ENCODE measurements at regions not wholly inside any gene's neighbourhood (a gene's known extent, or its start where the extent isn't known, plus 50 kb on each side); places are given as distances from the start of the nearest gene placed in this dataset.

DNA sequence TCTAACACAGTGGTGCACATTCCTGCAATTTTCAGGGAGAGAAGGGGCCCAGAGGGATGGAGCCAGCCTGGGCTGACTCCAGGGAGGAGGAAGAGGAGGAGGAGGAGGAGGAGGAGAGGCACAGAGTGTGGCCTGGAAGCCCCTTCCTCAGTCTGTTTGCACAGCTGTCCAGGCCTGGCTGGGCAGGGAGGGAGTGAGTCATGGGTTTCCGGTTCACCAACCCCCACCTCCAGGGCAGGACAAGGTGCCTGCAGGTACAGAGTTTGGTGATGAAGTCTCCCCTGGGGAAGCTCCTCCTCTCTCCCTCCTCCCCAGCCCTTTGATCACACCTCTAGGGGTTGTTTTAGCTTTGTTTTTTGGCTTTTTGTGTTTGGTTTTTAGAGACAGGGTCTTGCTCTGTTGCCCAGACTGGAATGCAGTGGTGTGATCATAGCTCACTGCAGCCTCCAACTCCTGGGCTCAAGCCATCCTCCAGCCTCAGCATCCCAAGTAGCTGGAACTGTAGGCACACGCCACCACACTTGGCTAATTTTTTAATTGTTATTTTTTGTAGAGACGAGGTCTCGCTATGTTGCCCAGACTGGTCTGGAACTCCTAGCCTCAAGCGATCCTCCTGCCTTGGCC, 77.5 kb upstream of the CUX1 start:
- Histone ChIP-seq H3K9ac (ENCODE audit: low read length in 5 of 5) (no peak overlapping the region), H3K27me3 (ENCODE audit: control insufficient read depth in 5 of 5, insufficient read depth in 4 of 5, low read length in 5 of 5) (peaks cover 5 to 14% (median 10%) of the 10 kb centered on the region in 5 donors), H3K36me3 (ENCODE audit: control insufficient read depth in 5 of 5, insufficient read depth in 5 of 5, low read length in 5 of 5) (no peaks in the 10 kb centered on the region), H3K4me3 (ENCODE audit: low read depth in 1 of 5, low read length in 5 of 5) (no peak overlapping the region), H3K4me1 (ENCODE audit: control insufficient read depth in 5 of 5, insufficient read depth in 5 of 5, low read length in 5 of 5) (peaks cover 0 to 21% (median 16%) of the 10 kb centered on the region in 5 donors), H3K9me3 (ENCODE audit: control insufficient read depth in 5 of 5, low read length in 5 of 5) (peaks cover 0 to 2% (median 0%) of the 10 kb centered on the region in 5 donors), H3K27ac (ENCODE audit: low read depth, low read length) (no peak overlapping the region)

GRCh38 chr7:101740981-101741725, 76.3 kb upstream of the CUX1 start:
- Histone ChIP-seq H3K9ac (ENCODE audit: low read length in 5 of 5) (no peak overlapping the region), H3K9me3 (ENCODE audit: control insufficient read depth in 5 of 5, low read length in 5 of 5) (no peaks in the 10 kb centered on the region), H3K27me3 (ENCODE audit: control insufficient read depth in 5 of 5, insufficient read depth in 4 of 5, low read length in 5 of 5) (peaks cover 5 to 14% (median 10%) of the 10 kb centered on the region in 5 donors), H3K36me3 (ENCODE audit: control insufficient read depth in 5 of 5, insufficient read depth in 5 of 5, low read length in 5 of 5) (no peaks in the 10 kb centered on the region), H3K27ac (ENCODE audit: low read depth, low read length) (no peak overlapping the region), H3K4me3 (ENCODE audit: low read depth in 1 of 5, low read length in 5 of 5) (no peak overlapping the region), H3K4me1 (ENCODE audit: control insufficient read depth in 5 of 5, insufficient read depth in 5 of 5, low read length in 5 of 5) (peaks cover 0 to 21% (median 16%) of the 10 kb centered on the region in 5 donors)

GRCh38 chr7:101743241-101743994, 74.0 kb upstream of the CUX1 start:
- H3K27me3 ChIP-seq (ENCODE audit: control insufficient read depth in 5 of 5, insufficient read depth in 4 of 5, low read length in 5 of 5) = peaks cover 17 to 27% (median 21%) of the 10 kb centered on the region in 5 donors
- H3K4me1 ChIP-seq (ENCODE audit: control insufficient read depth in 5 of 5, insufficient read depth in 5 of 5, low read length in 5 of 5) = peaks cover 0 to 26% (median 18%) of the 10 kb centered on the region in 5 donors
- H3K4me3 ChIP-seq (ENCODE audit: low read depth in 1 of 5, low read length in 5 of 5) = peak overlapping the region in 4 of 5 donors; percentile 50 to 66 (median 56)
- H3K27ac ChIP-seq (ENCODE audit: low read depth, low read length) = no peak overlapping the region
- H3K9ac ChIP-seq (ENCODE audit: low read length in 5 of 5) = no peak overlapping the region
- H3K9me3 ChIP-seq (ENCODE audit: control insufficient read depth in 5 of 5, low read length in 5 of 5) = no peaks in the 10 kb centered on the region
- no peaks in the 10 kb centered on the region for H3K36me3 ChIP-seq (ENCODE audit: control insufficient read depth in 5 of 5, insufficient read depth in 5 of 5, low read length in 5 of 5)

GRCh38 chr7:101743995-101744360, 73.4 kb upstream of the CUX1 start:
- H3K4me3 ChIP-seq (ENCODE audit: low read depth in 1 of 5, low read length in 5 of 5) = no peak overlapping the region
- peaks cover 17 to 27% (median 22%) of the 10 kb centered on the region in 5 donors for H3K27me3 ChIP-seq (ENCODE audit: control insufficient read depth in 5 of 5, insufficient read depth in 4 of 5, low read length in 5 of 5)

GRCh38 chr7:101744588-101744987, 72.8 kb upstream of the CUX1 start:
- Histone ChIP-seq H3K9me3 (ENCODE audit: control insufficient read depth in 5 of 5, low read length in 5 of 5) (no peaks in the 10 kb centered on the region), H3K27me3 (ENCODE audit: control insufficient read depth in 5 of 5, insufficient read depth in 4 of 5, low read length in 5 of 5) (peaks cover 15 to 27% (median 22%) of the 10 kb centered on the region in 5 donors), H3K27ac (ENCODE audit: low read depth, low read length) (no peak overlapping the region), H3K36me3 (ENCODE audit: control insufficient read depth in 5 of 5, insufficient read depth in 5 of 5, low read length in 5 of 5) (no peaks in the 10 kb centered on the region), H3K9ac (ENCODE audit: low read length in 5 of 5) (no peak overlapping the region), H3K4me3 (ENCODE audit: low read depth in 1 of 5, low read length in 5 of 5) (no peak overlapping the region), H3K4me1 (ENCODE audit: control insufficient read depth in 5 of 5, insufficient read depth in 5 of 5, low read length in 5 of 5) (peaks cover 0 to 27% (median 18%) of the 10 kb centered on the region in 5 donors)

More at GRCh38 chr7:101743995-101744360, 73.4 kb upstream of the CUX1 start:
- H3K9ac ChIP-seq (ENCODE audit: low read length in 5 of 5) = no peak overlapping the region
- H3K4me1 ChIP-seq (ENCODE audit: control insufficient read depth in 5 of 5, insufficient read depth in 5 of 5, low read length in 5 of 5) = peaks cover 0 to 27% (median 18%) of the 10 kb centered on the region in 5 donors
- H3K9me3 ChIP-seq (ENCODE audit: control insufficient read depth in 5 of 5, low read length in 5 of 5) = no peaks in the 10 kb centered on the region
- H3K36me3 ChIP-seq (ENCODE audit: control insufficient read depth in 5 of 5, insufficient read depth in 5 of 5, low read length in 5 of 5) = no peaks in the 10 kb centered on the region
- no peak overlapping the region for H3K27ac ChIP-seq (ENCODE audit: low read depth, low read length)

GRCh38 chr7:101746314-101746713, 71.1 kb upstream of the CUX1 start:
- no peak overlapping the region for H3K4me3 ChIP-seq (ENCODE audit: low read depth in 1 of 5, low read length in 5 of 5)
- no peak overlapping the region for H3K27ac ChIP-seq (ENCODE audit: low read depth, low read length)
- no peak overlapping the region for H3K9ac ChIP-seq (ENCODE audit: low read length in 5 of 5)
- H3K36me3 ChIP-seq (ENCODE audit: control insufficient read depth in 5 of 5, insufficient read depth in 5 of 5, low read length in 5 of 5) = no peaks in the 10 kb centered on the region
- H3K9me3 ChIP-seq (ENCODE audit: control insufficient read depth in 5 of 5, low read length in 5 of 5) = no peaks in the 10 kb centered on the region
- peaks cover 14 to 27% (median 22%) of the 10 kb centered on the region in 5 donors for H3K27me3 ChIP-seq (ENCODE audit: control insufficient read depth in 5 of 5, insufficient read depth in 4 of 5, low read length in 5 of 5)
- peaks cover 0 to 19% (median 12%) of the 10 kb centered on the region in 5 donors for H3K4me1 ChIP-seq (ENCODE audit: control insufficient read depth in 5 of 5, insufficient read depth in 5 of 5, low read length in 5 of 5)

DNA sequence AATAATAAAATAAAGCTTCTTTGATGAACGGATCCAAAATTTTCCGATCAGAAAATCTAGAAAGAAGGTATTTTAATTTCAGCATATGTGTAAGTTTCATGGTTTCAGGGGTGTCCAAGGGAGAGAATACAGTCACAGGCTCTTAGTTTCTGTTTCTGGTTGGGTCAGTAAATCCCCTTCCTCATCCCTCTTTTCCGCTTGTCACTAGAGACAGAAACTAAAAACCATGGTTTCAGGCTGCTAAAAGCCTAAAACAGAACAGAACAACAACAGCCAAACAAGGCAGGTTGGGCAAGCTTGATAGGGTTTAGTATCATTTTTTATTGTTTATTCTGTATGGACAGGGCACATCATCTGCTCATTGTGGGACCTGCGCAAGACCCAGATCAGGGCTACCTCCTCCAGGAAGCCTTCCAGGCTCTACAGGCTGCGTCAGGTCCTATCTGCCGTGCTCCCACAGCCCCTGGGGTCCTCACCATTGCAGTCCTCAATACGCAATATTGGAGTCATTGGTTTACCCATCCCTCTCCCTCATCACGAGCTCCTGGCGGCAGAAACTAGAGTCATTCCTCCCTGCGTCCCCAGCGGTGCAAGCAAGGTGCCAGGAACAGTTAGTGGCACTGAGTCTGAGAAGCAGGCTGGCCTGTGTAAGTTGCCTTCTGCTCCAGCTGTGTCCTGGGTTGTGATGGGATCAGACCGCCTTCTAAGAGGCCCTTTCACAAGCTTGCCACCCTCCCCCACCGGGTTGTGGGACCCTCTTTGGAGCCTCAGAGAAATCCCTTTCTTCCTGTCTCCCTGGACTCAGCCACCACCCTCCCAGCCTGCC, 70.2 kb upstream of the CUX1 start:
- Histone ChIP-seq H3K9ac (ENCODE audit: low read length in 5 of 5) (no peak overlapping the region), H3K27ac (ENCODE audit: low read depth, low read length) (no peak overlapping the region), H3K36me3 (ENCODE audit: control insufficient read depth in 5 of 5, insufficient read depth in 5 of 5, low read length in 5 of 5) (no peaks in the 10 kb centered on the region), H3K4me1 (ENCODE audit: control insufficient read depth in 5 of 5, insufficient read depth in 5 of 5, low read length in 5 of 5) (peaks cover 0 to 18% (median 12%) of the 10 kb centered on the region in 5 donors), H3K27me3 (ENCODE audit: control insufficient read depth in 5 of 5, insufficient read depth in 4 of 5, low read length in 5 of 5) (peaks cover 14 to 26% (median 24%) of the 10 kb centered on the region in 5 donors), H3K9me3 (ENCODE audit: control insufficient read depth in 5 of 5, low read length in 5 of 5) (no peaks in the 10 kb centered on the region), H3K4me3 (ENCODE audit: low read depth in 1 of 5, low read length in 5 of 5) (no peak overlapping the region)

GRCh38 chr7:101747879-101748345, 69.5 kb upstream of the CUX1 start:
- H3K9me3 ChIP-seq (ENCODE audit: control insufficient read depth in 5 of 5, low read length in 5 of 5) = no peaks in the 10 kb centered on the region
- H3K4me3 ChIP-seq (ENCODE audit: low read depth in 1 of 5, low read length in 5 of 5) = no peak overlapping the region
- H3K27me3 ChIP-seq (ENCODE audit: control insufficient read depth in 5 of 5, insufficient read depth in 4 of 5, low read length in 5 of 5) = peaks cover 10 to 24% (median 20%) of the 10 kb centered on the region in 5 donors
- H3K9ac ChIP-seq (ENCODE audit: low read length in 5 of 5) = no peak overlapping the region
- no peak overlapping the region for H3K27ac ChIP-seq (ENCODE audit: low read depth, low read length)
- peaks cover 0 to 17% (median 10%) of the 10 kb centered on the region in 5 donors for H3K4me1 ChIP-seq (ENCODE audit: control insufficient read depth in 5 of 5, insufficient read depth in 5 of 5, low read length in 5 of 5)
- H3K36me3 ChIP-seq (ENCODE audit: control insufficient read depth in 5 of 5, insufficient read depth in 5 of 5, low read length in 5 of 5) = no peaks in the 10 kb centered on the region

- Histone ChIP-seq H3K27ac (ENCODE audit: low read depth, low read length) (no peak overlapping the region), H3K9me3 (ENCODE audit: control insufficient read depth in 5 of 5, low read length in 5 of 5) (no peaks in the 10 kb centered on the region), H3K36me3 (ENCODE audit: control insufficient read depth in 5 of 5, insufficient read depth in 5 of 5, low read length in 5 of 5) (no peaks in the 10 kb centered on the region), H3K27me3 (ENCODE audit: control insufficient read depth in 5 of 5, insufficient read depth in 4 of 5, low read length in 5 of 5) (peaks cover 5 to 23% (median 16%) of the 10 kb centered on the region in 5 donors), H3K9ac (ENCODE audit: low read length in 5 of 5) (no peak overlapping the region), H3K4me3 (ENCODE audit: low read depth in 1 of 5, low read length in 5 of 5) (no peak overlapping the region), H3K4me1 (ENCODE audit: control insufficient read depth in 5 of 5, insufficient read depth in 5 of 5, low read length in 5 of 5) (peaks cover 0 to 12% (median 8%) of the 10 kb centered on the region in 5 donors)
Measured at GRCh38 chr7:101749891-101750290, 67.5 kb upstream of the CUX1 start.
